HG03196 (cell line): ENCODE measurements at regions not wholly inside any gene's neighbourhood (a gene's known extent, or its start where the extent isn't known, plus 50 kb on each side); places are given as distances from the start of the nearest gene placed in this dataset.

Experiments used
- ATAC-seq: cut with Tn5 transposase; IDR thresholded peaks from one replicate; pipeline ENCODE4 v1.9.1; 2021; ENCODE audit not compliant: unreplicated experiment

DNA sequence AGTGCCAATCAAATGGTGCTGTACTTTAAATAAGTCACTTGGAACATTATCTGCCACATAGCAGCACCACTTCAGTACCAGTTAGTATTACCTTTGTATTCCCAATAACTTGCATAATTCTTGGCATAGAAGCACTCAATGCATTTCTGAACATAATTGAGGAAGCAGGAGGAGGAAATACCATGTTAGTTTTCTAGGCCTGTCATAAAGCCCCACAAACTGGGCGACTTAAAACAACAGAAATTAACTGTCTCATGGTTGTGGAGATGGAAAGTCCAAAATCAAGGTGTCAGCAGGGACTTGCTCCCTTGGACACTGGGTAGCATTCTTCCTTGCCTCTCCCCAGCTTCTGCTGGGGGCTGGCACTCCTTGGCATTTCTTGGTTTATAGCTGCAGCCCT lies 296.2 kb downstream of the HS3ST1 start:
- ATAC-seq, result no peak

DNA sequence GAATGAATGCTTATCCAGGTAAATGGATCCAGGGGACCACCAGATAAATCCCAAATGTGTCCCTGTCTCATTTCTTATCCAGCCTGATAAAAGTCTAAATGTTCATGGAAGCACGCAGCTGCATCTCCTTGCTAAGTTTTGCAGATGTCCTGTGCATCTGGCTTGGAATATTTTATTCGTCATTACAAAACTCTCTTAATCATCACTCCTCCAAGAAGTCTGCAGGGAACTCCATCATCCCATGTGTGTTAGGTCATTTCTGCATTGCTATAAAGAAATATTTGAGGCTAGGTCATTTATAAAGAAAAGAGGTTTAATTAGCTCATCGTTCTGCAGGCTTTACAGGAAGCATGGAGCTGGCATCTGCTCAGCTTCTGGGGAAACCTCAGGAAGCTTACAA lies 297.2 kb downstream of the HS3ST1 start:
- ATAC-seq, result no peak

- ATAC-seq, result no peak
These were observed 298.3 kb downstream of the HS3ST1 start for GRCh38 chr4:11130195-11130970.

DNA sequence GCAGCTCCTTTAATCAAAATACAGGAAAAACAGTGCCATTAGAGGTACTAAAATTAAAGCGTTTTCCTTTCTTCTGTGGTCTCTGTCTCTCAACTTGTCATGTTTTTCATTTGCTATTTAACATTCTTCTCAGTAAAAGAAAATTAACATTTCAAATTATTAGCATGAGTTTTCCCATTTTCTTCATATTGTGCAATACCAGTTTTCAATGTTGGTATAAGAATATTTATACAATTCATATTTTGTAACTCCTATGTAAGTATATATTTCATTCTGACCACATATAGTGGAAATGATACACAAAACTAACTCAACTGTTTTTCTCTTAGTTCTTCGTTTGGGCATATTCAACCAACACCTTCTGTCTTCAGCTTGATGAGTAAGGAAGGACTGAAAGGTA lies 308.3 kb downstream of the HS3ST1 start:
- no peak for ATAC-seq

DNA sequence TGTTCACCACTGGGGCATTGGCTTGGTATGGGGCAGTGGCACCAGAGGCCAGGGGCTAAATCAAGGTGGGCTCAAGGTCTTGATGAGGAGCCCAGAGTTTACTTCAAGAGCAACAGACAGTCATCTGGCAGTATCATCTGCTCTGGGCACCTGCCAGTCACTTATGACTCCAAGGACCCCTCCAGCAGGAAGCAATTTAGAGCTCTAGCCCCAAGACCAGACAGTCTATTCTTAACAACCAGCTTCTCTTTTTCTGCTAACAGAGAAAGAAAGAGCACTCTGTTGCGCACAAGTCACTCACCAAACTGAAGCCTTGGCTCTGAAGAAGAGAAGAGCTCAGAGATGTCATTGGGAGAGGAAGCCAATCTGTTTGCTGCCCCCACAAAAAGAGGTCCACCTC lies 309.2 kb downstream of the HS3ST1 start:
- ATAC-seq, result no peak

DNA sequence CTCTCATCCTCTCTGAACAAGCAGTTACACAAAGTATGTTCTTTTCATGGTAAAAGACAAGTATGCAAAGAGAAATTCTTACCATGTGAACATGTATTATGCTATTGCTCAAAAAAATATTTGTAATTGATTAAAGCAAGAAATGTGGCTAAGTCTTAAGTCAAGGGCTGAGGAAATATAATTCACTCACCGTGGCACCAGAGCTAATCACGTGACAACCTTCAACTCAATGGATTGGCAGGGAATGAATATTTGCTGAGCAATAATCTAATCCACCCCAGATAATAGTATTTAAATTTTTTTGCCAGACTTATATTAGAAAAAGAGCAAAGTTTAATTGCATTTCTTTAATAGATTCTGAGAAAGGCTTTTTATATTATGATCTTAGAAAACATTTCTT lies 310.2 kb downstream of the HS3ST1 start:
- ATAC-seq, result no peak

DNA sequence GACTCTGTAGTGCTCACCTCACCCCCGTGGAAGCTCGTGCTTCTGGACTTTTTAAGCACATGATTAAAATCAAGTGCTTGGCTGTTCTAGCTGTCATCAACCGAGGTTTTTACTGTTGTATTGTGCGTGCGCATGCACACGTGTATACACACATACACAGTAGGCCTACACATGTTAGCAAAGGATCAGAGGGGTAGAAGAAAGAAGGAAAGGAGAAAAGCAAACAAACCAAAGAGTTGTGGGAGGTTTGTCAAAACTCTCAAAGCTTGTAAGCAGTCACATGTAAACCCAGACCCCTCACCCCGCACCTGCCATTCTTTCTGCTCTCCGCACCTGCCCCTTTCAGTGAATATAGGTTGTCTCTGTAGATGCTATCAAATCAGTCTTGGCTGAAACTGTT lies 311.8 kb downstream of the HS3ST1 start:
- ATAC-seq, result no peak

DNA sequence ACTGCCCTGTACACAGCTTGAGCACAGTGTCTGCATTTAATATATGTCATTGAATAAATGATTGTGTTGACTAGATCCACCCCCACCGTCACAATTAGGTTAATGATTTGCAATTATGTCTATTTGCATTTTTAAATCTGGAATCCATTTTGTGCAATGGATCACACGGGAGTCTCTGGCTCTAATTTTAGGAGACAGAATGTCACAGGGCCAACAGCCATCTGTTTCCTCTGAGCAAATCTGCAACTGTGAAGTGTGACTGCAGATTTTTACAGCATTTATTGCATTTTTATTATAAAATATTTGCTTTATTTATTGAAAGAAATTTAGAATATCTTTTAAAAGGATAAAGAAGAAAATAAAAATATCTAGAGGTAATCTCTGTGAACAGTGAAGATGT lies 316.8 kb downstream of the HS3ST1 start:
- ATAC-seq, result no peak

- no peak for ATAC-seq
These were observed 317.3 kb downstream of the HS3ST1 start for GRCh38 chr4:11111370-11111769.

DNA sequence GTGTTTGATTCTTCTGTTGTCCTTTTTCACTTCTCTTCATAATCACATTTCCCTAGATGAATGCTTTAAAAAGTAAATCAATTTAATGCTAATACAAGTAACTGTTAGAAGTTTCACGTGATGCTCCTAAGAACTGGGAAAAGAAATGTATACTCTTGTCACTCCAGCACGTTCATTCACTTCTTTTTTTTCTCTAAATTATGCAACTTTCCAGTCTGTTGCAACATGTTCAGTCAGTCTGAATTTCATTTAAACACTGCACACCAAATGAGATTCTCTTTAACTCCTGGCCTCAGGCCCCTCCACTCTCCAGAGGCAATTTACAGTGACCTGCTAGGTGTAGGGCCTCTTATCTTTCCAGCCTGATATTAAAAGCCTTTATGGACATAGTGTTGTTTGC lies 321.9 kb downstream of the HS3ST1 start:
- no peak for ATAC-seq

GRCh38 chr4:11106190-11106589 lies 322.5 kb downstream of the HS3ST1 start:
- no peak for ATAC-seq

GRCh38 chr4:11105715-11106114 lies 323.0 kb downstream of the HS3ST1 start:
- no peak for ATAC-seq

- ATAC-seq, result no peak
These were observed 330.2 kb downstream of the HS3ST1 start for GRCh38 chr4:11098461-11098860.

- ATAC-seq, result no peak
These were observed 331.0 kb downstream of the HS3ST1 start for GRCh38 chr4:11097725-11098124.

- no peak for ATAC-seq
These were observed 347.7 kb downstream of the HS3ST1 start for GRCh38 chr4:11081006-11081405.

DNA sequence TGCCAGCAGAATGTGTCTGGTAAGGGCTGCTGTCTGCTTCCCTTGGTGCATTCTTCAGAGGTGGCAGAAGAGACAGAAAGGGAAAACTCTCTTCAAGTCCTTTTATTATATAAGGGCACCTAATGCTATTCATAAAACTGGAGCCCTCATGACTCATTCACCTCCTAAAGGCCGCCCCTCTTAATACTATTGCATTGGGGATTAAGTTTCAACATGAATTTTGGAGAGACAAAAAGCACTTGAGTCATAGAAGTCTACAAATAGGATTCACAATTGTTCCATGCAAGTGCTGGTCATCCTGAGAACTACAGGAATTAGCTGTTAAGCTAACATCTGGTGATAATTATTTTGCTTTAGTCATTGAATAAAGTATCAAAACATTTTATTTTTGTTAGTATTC lies 349.5 kb downstream of the HS3ST1 start:
- ATAC-seq, result no peak

DNA sequence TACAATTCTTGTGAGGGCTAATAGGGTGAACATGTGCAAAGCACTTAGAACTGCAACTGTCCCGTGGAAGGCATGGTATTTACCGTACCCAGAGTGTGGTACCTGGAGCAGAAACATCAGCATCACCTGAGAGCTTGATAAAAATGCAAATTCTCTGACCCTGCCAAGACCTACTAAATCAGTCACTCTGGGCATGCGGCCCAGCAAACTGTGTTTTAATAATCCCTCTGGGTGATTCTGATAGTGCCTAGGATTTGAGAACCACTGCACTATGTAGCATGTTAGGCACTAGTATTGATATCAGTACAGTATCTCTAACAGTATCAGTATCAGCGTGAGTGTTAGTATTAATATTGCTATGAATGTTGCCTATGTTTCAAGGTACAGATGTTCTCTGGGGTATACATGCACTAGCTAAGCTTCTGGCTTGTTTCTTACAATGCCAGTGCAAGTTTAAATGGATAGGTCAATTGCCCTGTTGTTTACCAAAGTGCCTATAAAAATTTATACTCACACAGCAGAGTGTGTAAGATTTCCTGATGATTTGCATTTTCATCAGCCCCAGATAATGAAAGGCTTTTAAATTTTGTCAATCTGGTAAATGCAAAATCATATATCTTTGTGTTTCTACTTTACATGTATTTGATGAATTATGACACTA lies 354.0 kb downstream of the HS3ST1 start:
- no peak for ATAC-seq

GRCh38 chr4:11073621-11074051 lies 355.1 kb downstream of the HS3ST1 start:
- no peak for ATAC-seq

DNA sequence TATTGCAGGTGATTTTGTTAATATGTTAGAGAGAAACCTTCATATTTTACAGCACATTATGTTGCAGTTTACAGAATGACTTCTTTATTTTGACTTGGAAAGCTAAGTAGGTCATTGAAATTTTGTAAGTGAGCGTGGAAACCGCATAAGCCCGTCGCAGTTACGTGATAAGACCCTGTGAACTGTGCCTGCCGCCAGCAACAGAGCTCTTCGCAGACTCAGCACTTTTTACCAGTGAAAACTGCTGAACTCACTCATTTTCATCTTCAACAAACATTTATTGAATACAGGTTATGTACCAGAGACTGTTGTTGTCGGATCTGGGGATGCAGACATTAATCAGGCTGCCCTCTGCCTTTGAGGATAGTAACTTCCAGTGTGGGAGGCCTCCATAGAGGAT lies 355.7 kb downstream of the HS3ST1 start:
- ATAC-seq, result no peak

GRCh38 chr4:11072463-11072862 lies 356.2 kb downstream of the HS3ST1 start:
- ATAC-seq, result no peak

- no peak for ATAC-seq
These were observed 357.9 kb downstream of the HS3ST1 start for GRCh38 chr4:11070813-11071212.

DNA sequence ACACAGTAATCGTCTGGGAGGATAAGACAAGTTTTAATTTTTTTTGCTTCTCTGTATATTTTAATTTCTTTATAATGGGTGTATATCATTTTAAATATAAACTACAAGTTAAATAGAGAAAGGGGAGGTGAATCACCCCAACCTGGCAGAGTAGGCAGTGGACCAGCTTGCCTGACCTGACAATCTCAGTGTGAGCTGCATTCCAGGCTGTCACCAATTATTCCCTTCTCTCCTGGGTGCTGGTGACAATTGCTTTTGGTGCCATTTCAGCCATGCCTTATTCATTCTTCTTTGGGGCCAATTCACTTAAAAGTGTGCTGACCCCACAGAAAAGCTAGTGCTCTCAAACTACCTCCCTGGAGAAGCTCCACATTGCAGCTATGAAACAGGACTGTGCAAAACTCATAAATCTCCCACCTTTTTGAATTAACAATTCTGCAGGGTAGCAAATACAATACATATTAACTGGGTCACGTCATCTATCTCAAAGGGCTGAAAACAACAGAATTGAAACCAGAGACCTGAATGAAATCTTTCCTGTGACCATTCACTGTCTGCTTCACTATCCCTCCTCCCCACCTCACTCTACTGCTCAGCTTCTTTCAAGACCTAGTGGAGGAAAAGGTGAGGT lies 359.0 kb downstream of the HS3ST1 start:
- no peak for ATAC-seq
